Transverse colon (tissue), 4 donors: ENCODE measurements at regions not wholly inside any gene's neighbourhood (a gene's known extent, or its start where the extent isn't known, plus 50 kb on each side); places are given as distances from the start of the nearest gene placed in this dataset.

ENCODE experiments used
- DNase-seq: peaks from one replicate; pipeline ENCODE4 v3.0.0-alpha.2; 2019
- H3K27ac ChIP-seq, 4 donors: fragments of 200-600 bp; sonication (generic); 2 replicates each; pipeline ENCODE4 v1.5.1; 2016 to 2018; ENCODE audit warnings: inconsistent platforms in 4 of 4
- H3K27me3 ChIP-seq: fragments of 200-600 bp; sonication (generic); 2 replicates; pipeline ENCODE4 v1.5.1; 2017; ENCODE audit warnings: inconsistent platforms
- H3K36me3 ChIP-seq, 4 donors: fragments of 200-600 bp; sonication (generic); 2 replicates each; pipeline ENCODE4 v1.5.1; 2017 to 2019; ENCODE audit warnings: inconsistent platforms in 4 of 4
- H3K4me1 ChIP-seq, 4 donors: fragments of 200-600 bp; sonication (generic); 2 replicates each; pipeline ENCODE4 v1.5.1; 2017 to 2020; ENCODE audit warnings: inconsistent platforms in 4 of 4
- H3K4me3 ChIP-seq, 4 donors: fragments of 200-600 bp; sonication (generic); 1 replicate in 1 of 4; 2 replicates in 3 of 4; pipeline versions ENCODE4 v1.5.1 to v1.6.1; 2017 to 2019; ENCODE audit warnings: inconsistent platforms in 4 of 4
- H3K9me3 ChIP-seq, 2 donors: fragments of 200-600 bp; sonication (generic); 2 replicates each; pipeline ENCODE4 v1.5.1; 2017 to 2019; ENCODE audit warnings: inconsistent platforms in 2 of 2
- EP300 ChIP-seq: sonication (generic); formaldehyde crosslinking; IDR thresholded peaks from one replicate; pipeline ENCODE4 v1.6.1; 2017; ENCODE audit warnings: antibody characterized with exemption, low read depth
- POLR2A ChIP-seq: fragments of 450-650 bp; IDR thresholded peaks from one replicate; pipeline ENCODE4 v1.6.1; 2016; ENCODE audit warnings: antibody characterized with exemption, mild to moderate bottlenecking, moderate library complexity
- POLR2AphosphoS5 ChIP-seq, 3 donors: sonication (generic); formaldehyde crosslinking; IDR thresholded peaks; one replicate each; pipeline ENCODE4 v1.6.1; 2016; ENCODE audit warnings: antibody characterized with exemption in 3 of 3
- WGBS, 2 donors: methylation state at CpG; one replicate each; pipeline ENCODE4 v1.1.5; 2018; ENCODE audit warnings: low coverage in 1 of 2; 5-methylcytosine and 5-hydroxymethylcytosine counted together
- in situ Hi-C, 4 donors: fragments of 200-750 bp; cut with MboI; loops; one replicate each; pipeline versions ENCODE4 v1.15.0 to v1.15.1; 2017; ENCODE audit warnings: low sequenced_read_pairs in 3 of 4, low pct_ligation_motif_present in 1 of 4, low pct_unique_long_range_greater_than_20kb in 1 of 4
- intact Hi-C: fragments of 100-400 bp; cut with DNase I; formaldehyde crosslinking; loops from one replicate; pipeline ENCODE4 v1.15.1; 2023; ENCODE audit warnings: low total_unique reads
- TF ChIP-seq, protein P1 (sequence below), 5 experiments: fragments of 200-600 bp in 3 of 5; fragments of 450-650 bp in 2 of 5; sonication (generic) in 3 of 5; IDR thresholded peaks; 1 replicate in 2 of 5; 2 replicates in 3 of 5; pipeline ENCODE4 v1.5.1; 2016 to 2017; ENCODE audit warnings: antibody characterized with exemption in 5 of 5, inconsistent platforms in 3 of 5, mild to moderate bottlenecking in 2 of 5, moderate library complexity in 1 of 5

DNA sequence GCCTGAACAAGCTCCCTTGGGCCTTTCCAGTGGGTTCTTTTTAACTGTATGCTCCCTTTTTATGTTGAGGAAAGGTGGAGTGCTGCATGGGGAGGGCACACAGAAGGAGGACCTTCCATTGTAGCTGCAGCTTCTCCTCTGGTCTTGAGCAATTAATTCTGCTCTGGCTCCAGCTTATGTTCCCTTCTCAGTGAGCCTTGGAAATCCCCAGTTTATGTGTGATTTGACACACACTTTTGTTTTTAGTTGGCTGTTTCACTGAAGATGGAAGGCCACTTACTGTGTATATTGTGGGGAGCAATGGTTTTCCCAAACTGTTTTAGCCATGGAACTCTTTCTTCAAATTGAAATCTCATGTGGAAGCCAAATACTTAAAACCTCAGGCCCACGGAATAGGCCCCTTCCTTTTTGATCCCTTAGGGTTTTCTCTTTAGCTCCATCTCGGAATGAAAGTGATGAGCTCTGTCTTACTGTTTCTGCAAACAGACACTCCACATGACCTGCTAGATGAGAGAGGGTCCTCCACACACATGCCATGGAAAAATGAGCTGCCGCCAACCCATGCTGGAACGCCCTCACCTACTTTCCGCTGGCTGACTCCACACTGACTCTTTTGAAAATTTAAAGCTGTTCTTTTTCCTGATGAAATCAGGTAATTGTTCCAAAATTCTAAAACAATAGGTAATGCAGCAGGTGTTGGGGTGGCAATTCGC, 280.9 kb upstream of the SIX2 start:
- Histone ChIP-seq H3K4me3 (no peak overlapping the region), H3K9me3 (no peaks in the 10 kb centered on the region), H3K27me3 (no peaks in the 10 kb centered on the region), H3K27ac (no peak overlapping the region), H3K36me3 (no peaks in the 10 kb centered on the region), H3K4me1 (no peaks in the 10 kb centered on the region)
- in situ Hi-C loops (no loop called here), intact Hi-C loops (no loop called here)
- DNase-seq = no peak
- TF ChIP-seq, protein P1, sequence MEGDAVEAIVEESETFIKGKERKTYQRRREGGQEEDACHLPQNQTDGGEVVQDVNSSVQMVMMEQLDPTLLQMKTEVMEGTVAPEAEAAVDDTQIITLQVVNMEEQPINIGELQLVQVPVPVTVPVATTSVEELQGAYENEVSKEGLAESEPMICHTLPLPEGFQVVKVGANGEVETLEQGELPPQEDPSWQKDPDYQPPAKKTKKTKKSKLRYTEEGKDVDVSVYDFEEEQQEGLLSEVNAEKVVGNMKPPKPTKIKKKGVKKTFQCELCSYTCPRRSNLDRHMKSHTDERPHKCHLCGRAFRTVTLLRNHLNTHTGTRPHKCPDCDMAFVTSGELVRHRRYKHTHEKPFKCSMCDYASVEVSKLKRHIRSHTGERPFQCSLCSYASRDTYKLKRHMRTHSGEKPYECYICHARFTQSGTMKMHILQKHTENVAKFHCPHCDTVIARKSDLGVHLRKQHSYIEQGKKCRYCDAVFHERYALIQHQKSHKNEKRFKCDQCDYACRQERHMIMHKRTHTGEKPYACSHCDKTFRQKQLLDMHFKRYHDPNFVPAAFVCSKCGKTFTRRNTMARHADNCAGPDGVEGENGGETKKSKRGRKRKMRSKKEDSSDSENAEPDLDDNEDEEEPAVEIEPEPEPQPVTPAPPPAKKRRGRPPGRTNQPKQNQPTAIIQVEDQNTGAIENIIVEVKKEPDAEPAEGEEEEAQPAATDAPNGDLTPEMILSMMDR (IDR thresholded peaks at IDR 0.05) = no peak
- TF ChIP-seq POLR2A = no peak
- TF ChIP-seq EP300 = no peak
- no peak for TF ChIP-seq POLR2AphosphoS5 (IDR thresholded peaks at IDR 0.05)
- whole genome bisulfite sequencing, 2 donors = 82 to 84% methylated on average over 6 of the region's 6 CpGs

GRCh38 chr2:45288532-45289417, 279.5 kb upstream of the SIX2 start:
- H3K36me3 ChIP-seq = no peaks in the 10 kb centered on the region
- H3K27ac ChIP-seq = no peak overlapping the region
- H3K27me3 ChIP-seq = no peaks in the 10 kb centered on the region
- no peak for DNase-seq
- H3K4me1 ChIP-seq = no peaks in the 10 kb centered on the region
- no peak for TF ChIP-seq POLR2AphosphoS5 (IDR thresholded peaks at IDR 0.05)
- TF ChIP-seq, protein P1 (IDR thresholded peaks at IDR 0.05) = no peak
- TF ChIP-seq POLR2A = no peak
- 89 to 90% methylated on average over 5 to 6 of the region's 6 CpGs for WGBS, 2 donors
- H3K4me3 ChIP-seq = no peak overlapping the region
- H3K9me3 ChIP-seq = no peaks in the 10 kb centered on the region
- intact Hi-C loops = no loop called here
- in situ Hi-C loops = no loop called here

DNA sequence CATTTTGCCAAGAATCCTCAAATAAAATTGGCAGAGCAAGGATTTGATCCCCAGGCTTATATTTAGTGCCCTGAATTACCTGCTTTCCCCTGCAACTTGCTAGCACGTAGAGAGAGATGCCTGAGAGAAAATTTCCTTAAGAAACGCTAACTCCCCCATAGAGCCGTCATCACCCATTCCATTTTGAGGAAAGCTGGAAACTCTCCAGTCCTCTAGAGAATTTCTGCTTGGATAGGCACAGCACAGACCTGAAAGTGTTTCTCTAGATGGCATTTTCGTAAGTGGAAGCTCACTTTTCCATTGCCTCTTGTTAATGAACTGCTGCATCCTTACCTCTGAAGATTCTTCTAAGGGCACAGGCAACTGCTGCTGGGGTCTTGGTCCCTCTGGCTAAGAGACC, 277.8 kb upstream of the SIX2 start:
- intact Hi-C loops = no loop called here
- WGBS, 2 donors = 70 to 84% methylated on average over 3 to 4 of the region's 4 CpGs

More for the DNA sequence above, 277.8 kb upstream of the SIX2 start:
- H3K4me1 ChIP-seq = no peaks in the 10 kb centered on the region
- no peaks in the 10 kb centered on the region for H3K36me3 ChIP-seq
- no peak overlapping the region for H3K27ac ChIP-seq
- in situ Hi-C loops = no loop called here
- no peak overlapping the region for H3K4me3 ChIP-seq
- TF ChIP-seq POLR2AphosphoS5 (IDR thresholded peaks at IDR 0.05) (no peak), POLR2A (no peak), EP300 (no peak)
- TF ChIP-seq, protein P1 (IDR thresholded peaks at IDR 0.05) = no peak
- no peak for DNase-seq
- H3K27me3 ChIP-seq = peaks cover 11% of the 10 kb centered on the region
- no peaks in the 10 kb centered on the region for H3K9me3 ChIP-seq
